ENCODE measurements at regions not wholly inside any gene's neighbourhood (a gene's known extent, or its start where the extent isn't known, plus 50 kb on each side); places are given as distances from the start of the nearest gene placed in this dataset.

DNA sequence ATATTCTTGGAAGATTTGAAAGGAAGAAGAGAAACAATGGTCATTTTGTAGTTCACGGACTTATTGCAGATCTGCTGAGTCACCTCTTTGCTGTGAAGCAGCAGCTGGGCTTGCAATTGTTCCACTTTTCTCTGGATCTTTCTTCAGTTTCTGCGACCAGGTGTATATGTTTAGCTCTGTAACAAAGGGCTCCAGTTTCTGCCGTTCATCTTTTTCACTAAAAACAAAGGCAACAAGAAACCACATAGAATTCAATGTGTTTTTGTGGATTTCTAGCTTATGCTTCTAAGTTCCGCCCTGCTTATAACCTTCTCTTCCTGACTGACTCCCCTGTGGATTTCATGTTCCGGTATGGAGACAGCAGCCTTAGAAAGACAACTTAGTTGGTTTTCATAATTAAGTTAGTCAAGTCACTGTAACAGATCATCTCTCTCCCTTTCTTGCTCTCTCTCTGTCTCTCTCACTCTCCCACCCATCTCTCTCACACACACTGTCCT is 121.6 kb upstream of the EPHA5 start:
- TF ChIP-seq POLR2AphosphoS5 (IDR thresholded peaks at IDR 0.05): no peak
- TF ChIP-seq, protein P1, sequence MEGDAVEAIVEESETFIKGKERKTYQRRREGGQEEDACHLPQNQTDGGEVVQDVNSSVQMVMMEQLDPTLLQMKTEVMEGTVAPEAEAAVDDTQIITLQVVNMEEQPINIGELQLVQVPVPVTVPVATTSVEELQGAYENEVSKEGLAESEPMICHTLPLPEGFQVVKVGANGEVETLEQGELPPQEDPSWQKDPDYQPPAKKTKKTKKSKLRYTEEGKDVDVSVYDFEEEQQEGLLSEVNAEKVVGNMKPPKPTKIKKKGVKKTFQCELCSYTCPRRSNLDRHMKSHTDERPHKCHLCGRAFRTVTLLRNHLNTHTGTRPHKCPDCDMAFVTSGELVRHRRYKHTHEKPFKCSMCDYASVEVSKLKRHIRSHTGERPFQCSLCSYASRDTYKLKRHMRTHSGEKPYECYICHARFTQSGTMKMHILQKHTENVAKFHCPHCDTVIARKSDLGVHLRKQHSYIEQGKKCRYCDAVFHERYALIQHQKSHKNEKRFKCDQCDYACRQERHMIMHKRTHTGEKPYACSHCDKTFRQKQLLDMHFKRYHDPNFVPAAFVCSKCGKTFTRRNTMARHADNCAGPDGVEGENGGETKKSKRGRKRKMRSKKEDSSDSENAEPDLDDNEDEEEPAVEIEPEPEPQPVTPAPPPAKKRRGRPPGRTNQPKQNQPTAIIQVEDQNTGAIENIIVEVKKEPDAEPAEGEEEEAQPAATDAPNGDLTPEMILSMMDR (IDR thresholded peaks at IDR 0.05 in 8 of 11, conservative IDR thresholded peaks at IDR 0.05 in 3 of 11): no peak
